Caco-2 (cell line): ENCODE measurements at regions not wholly inside any gene's neighbourhood (a gene's known extent, or its start where the extent isn't known, plus 50 kb on each side); places are given as distances from the start of the nearest gene placed in this dataset.

Source experiments
- BruUV-seq: library from RNA; stranded (reverse); fragments of 400-500 nt; replicated peaks from 2 replicates; lab custom pipeline; 2021; lab: Mats Ljungman, UMichigan
- CTCF ChIA-PET: fragments of 300-600 bp; sonication (Branson Sonifier 250); formaldehyde crosslinking; loops from one replicate; lab custom pipeline; 2022; ENCODE audit warnings: antibody characterized with exemption; lab: Charles Lee
- POLR2A ChIA-PET: fragments of 300-600 bp; sonication (Branson Sonifier 250); formaldehyde crosslinking; loops from one replicate; lab custom pipeline; 2022; ENCODE audit warnings: antibody characterized with exemption; lab: Charles Lee
- DNase-seq, 2 experiments: peaks; one replicate each; pipeline versions ENCODE4 v3.0.0 to v3.0.0-alpha.2; 2020 to 2022
- H3K27me3 ChIP-seq: replicated peaks from 2 replicates; pipeline ENCODE4 v1.6.0; 2011; ENCODE audit warnings: low read length; ENCODE audit not compliant: control insufficient read depth, insufficient read depth
- H3K36me3 ChIP-seq: 2 replicates; pipeline ENCODE4 v1.5.1; 2011; ENCODE audit warnings: low read length; ENCODE audit not compliant: control insufficient read depth, insufficient read depth
- H3K4me1 ChIP-seq: fragments of 250-450 bp; sonication (Bioruptor Pico); 2 replicates; pipeline ENCODE4 v1.5.1; 2020; ENCODE audit warnings: mild to moderate bottlenecking
- H3K4me3 ChIP-seq: 2 replicates; pipeline ENCODE4 v1.5.1; 2011; ENCODE audit warnings: low read depth, mild to moderate bottlenecking, control low read depth, low read length
- H3K9me3 ChIP-seq: fragments of 250-450 bp; sonication (Bioruptor Pico); 2 replicates; pipeline ENCODE4 v1.5.1; 2020; ENCODE audit warnings: mild to moderate bottlenecking, moderate library complexity
- H3K27ac Mint-ChIP-seq: one replicate; pipeline ENCODE4 v1.8.0; 2022; ENCODE audit warnings: mixed read lengths; ENCODE audit not compliant: unreplicated experiment
- H3K27me3 Mint-ChIP-seq: one replicate; pipeline ENCODE4 v1.8.0; 2022; ENCODE audit warnings: mixed read lengths; ENCODE audit not compliant: insufficient read depth, unreplicated experiment
- H3K36me3 Mint-ChIP-seq: one replicate; pipeline ENCODE4 v1.8.0; 2022; ENCODE audit warnings: mild to moderate bottlenecking, mixed read lengths; ENCODE audit not compliant: insufficient read depth, unreplicated experiment
- H3K4me1 Mint-ChIP-seq: one replicate; pipeline ENCODE4 v1.8.0; 2022; ENCODE audit warnings: low read depth, mixed read lengths; ENCODE audit not compliant: unreplicated experiment
- H3K4me3 Mint-ChIP-seq: one replicate; pipeline ENCODE4 v1.8.0; 2022; ENCODE audit warnings: mild to moderate bottlenecking, moderate library complexity, mixed read lengths; ENCODE audit not compliant: unreplicated experiment
- H3K9me3 Mint-ChIP-seq: one replicate; pipeline ENCODE4 v1.8.0; 2022; ENCODE audit warnings: mixed read lengths; ENCODE audit not compliant: unreplicated experiment
- intact Hi-C: fragments of 100-400 bp; cut with micrococcal nuclease; formaldehyde crosslinking; loops from one replicate; pipeline ENCODE4 v1.10.0; 2022; ENCODE audit not compliant: unreplicated experiment
- TF ChIP-seq, protein P1 (sequence below), 2 experiments: fragments of 200-600 bp in 1 of 2; IDR thresholded peaks; 1 replicate in 1 of 2; 2 replicates in 1 of 2; pipeline versions ENCODE4 v1.5.1 to v1.8.0; 2011 to 2022; ENCODE audit warnings: antibody characterized with exemption in 1 of 2, control low read depth in 1 of 2, inconsistent platforms in 1 of 2, low read depth in 1 of 2, low read length in 1 of 2, mild to moderate bottlenecking in 1 of 2, moderate library complexity in 1 of 2; ENCODE audit not compliant: insufficient read depth in 1 of 2, severe bottlenecking in 1 of 2, unreplicated experiment in 1 of 2

DNA sequence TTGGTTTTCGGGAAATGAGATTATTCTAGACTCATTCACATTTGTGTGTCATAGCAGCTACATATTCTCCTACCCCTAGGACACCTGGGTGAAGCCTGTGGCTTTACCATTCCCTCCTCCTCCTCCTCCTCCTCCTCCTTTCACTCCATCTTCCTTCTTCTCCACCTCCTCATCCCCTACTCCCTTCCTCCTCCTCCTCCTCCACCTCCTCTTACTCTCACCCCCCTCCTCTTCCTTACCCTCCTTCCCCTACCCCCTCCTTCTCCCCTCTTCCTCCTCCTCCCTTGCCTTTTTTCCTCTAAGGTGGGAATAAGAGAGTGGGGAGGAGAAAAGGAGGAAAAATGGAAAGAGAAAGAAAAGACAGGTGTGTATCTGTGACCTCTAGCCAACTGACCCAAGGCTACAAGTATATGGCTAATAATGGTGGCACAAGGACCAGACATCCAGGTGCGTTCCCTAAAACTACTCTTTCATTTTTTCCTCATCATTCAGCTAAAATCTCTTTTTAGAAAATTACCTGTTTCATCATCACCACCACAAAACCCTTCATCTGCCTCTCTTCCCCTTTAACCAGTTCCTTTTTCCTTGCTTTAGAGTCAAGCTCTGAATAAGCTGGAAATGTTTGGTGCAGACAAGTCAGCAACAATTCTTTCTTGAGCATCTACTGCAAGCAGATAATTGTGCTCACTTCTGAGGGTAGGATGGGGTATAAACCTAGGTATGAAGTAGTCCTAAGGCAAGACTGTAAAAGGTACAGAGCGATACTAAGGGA lies 149.8 kb upstream of the FOXN3 start:
- no peak for DNase-seq
- H3K4me1 Mint-ChIP-seq, result no peaks in the 10 kb centered on the region
- no peaks in the 10 kb centered on the region for H3K27me3 ChIP-seq
- H3K27ac Mint-ChIP-seq, result no peak overlapping the region
- ChIA-PET POLR2A (interaction anchor here (0.6 kb wide), 1 partner anchor 52 kb away, joined by 4 read pairs; no protein-coding TSS in a partner anchor), CTCF (no interaction called here)
- no peaks in the 10 kb centered on the region for H3K9me3 ChIP-seq
- no peak overlapping the region for H3K4me3 Mint-ChIP-seq
- H3K27me3 Mint-ChIP-seq, result no peaks in the 10 kb centered on the region
- no peaks in the 10 kb centered on the region for H3K36me3 ChIP-seq
- no peaks in the 10 kb centered on the region for H3K9me3 Mint-ChIP-seq
- TF ChIP-seq, protein P1, sequence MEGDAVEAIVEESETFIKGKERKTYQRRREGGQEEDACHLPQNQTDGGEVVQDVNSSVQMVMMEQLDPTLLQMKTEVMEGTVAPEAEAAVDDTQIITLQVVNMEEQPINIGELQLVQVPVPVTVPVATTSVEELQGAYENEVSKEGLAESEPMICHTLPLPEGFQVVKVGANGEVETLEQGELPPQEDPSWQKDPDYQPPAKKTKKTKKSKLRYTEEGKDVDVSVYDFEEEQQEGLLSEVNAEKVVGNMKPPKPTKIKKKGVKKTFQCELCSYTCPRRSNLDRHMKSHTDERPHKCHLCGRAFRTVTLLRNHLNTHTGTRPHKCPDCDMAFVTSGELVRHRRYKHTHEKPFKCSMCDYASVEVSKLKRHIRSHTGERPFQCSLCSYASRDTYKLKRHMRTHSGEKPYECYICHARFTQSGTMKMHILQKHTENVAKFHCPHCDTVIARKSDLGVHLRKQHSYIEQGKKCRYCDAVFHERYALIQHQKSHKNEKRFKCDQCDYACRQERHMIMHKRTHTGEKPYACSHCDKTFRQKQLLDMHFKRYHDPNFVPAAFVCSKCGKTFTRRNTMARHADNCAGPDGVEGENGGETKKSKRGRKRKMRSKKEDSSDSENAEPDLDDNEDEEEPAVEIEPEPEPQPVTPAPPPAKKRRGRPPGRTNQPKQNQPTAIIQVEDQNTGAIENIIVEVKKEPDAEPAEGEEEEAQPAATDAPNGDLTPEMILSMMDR (IDR thresholded peaks at IDR 0.05; ENCODE audit: insufficient read depth in 1 of 2, low read depth in 1 of 2, low read length in 1 of 2, severe bottlenecking in 1 of 2, unreplicated experiment in 1 of 2), result no peak
- H3K4me1 ChIP-seq, result no peaks in the 10 kb centered on the region
- BruUV-seq, result no TSS peak
- intact Hi-C loops, result no loop called here
- no peak overlapping the region for H3K4me3 ChIP-seq
- no peaks in the 10 kb centered on the region for H3K36me3 Mint-ChIP-seq

DNA sequence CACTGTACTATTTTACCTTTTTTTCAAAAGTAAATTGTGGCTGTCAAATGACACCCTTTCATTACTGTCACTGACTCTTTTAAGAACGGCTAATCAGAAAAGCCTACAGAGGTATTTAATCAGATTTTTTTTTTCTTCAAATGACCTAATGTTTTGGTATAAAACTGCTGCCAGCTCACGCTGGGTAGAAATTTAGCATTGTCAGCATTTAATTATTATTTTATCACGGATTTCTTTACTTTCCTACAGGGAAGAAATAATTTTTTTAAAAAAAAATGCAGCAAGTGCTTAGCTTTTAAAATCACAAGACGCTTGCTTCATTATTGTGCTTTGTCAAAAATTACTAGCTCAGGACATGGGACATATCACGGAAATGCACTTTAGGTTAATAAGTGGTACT lies 149.1 kb upstream of the FOXN3 start:
- H3K4me1 Mint-ChIP-seq, result no peaks in the 10 kb centered on the region
- POLR2A ChIA-PET, result no interaction called here
- H3K4me3 Mint-ChIP-seq, result no peak overlapping the region
- TF ChIP-seq, protein P1 (IDR thresholded peaks at IDR 0.05; ENCODE audit: insufficient read depth in 1 of 2, low read depth in 1 of 2, low read length in 1 of 2, severe bottlenecking in 1 of 2, unreplicated experiment in 1 of 2), result no peak
- no peaks in the 10 kb centered on the region for H3K9me3 Mint-ChIP-seq
- Histone ChIP-seq H3K4me1 (no peaks in the 10 kb centered on the region), H3K9me3 (no peaks in the 10 kb centered on the region), H3K36me3 (no peaks in the 10 kb centered on the region), H3K27me3 (no peaks in the 10 kb centered on the region), H3K4me3 (no peak overlapping the region)
- no peaks in the 10 kb centered on the region for H3K36me3 Mint-ChIP-seq
- intact Hi-C loops, result no loop called here
- BruUV-seq, result no TSS peak
- no peak overlapping the region for H3K27ac Mint-ChIP-seq
- no peaks in the 10 kb centered on the region for H3K27me3 Mint-ChIP-seq
- CTCF ChIA-PET, result no interaction called here
- DNase-seq, result no peak

DNA sequence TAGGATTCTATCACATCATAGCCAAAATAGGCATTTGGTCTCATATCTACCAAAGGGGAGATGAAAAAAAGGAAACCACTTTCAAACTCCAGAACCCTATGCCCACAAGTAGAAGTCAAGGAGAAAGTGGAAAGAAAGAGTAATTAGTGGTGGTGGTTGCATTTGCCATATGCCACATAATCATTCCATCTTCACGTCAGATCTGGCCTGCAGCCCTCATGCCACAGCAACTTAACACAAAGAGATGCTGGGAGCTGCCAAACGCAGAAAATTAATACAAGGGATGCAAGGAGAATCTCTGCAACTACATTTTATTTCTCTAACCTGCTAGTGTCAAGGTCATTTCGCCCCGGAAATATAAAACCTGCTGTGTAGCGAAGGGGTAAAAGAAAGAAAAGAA lies 148.6 kb upstream of the FOXN3 start:
- no peak overlapping the region for H3K4me3 ChIP-seq
- H3K27me3 Mint-ChIP-seq, result no peaks in the 10 kb centered on the region
- H3K27ac Mint-ChIP-seq, result no peak overlapping the region
- TF ChIP-seq, protein P1 (IDR thresholded peaks at IDR 0.05; ENCODE audit: insufficient read depth in 1 of 2, low read depth in 1 of 2, low read length in 1 of 2, severe bottlenecking in 1 of 2, unreplicated experiment in 1 of 2), result no peak
- intact Hi-C loops, result no loop called here
- POLR2A ChIA-PET, result no interaction called here
- CTCF ChIA-PET, result no interaction called here
- no peaks in the 10 kb centered on the region for H3K9me3 Mint-ChIP-seq
- H3K27me3 ChIP-seq, result no peaks in the 10 kb centered on the region
- DNase-seq, result no peak
- no peaks in the 10 kb centered on the region for H3K9me3 ChIP-seq
- no peaks in the 10 kb centered on the region for H3K4me1 ChIP-seq
- H3K36me3 ChIP-seq, result no peaks in the 10 kb centered on the region
- no TSS peak for BruUV-seq
- H3K36me3 Mint-ChIP-seq, result no peaks in the 10 kb centered on the region
- no peak overlapping the region for H3K4me3 Mint-ChIP-seq
- H3K4me1 Mint-ChIP-seq, result no peaks in the 10 kb centered on the region
